ENCODE measurements at regions not wholly inside any gene's neighbourhood (a gene's known extent, or its start where the extent isn't known, plus 50 kb on each side); places are given as distances from the start of the nearest gene placed in this dataset.
A peak's percentile ranks its signal among the peaks of the same experiment; 100 is the strongest.
"Not testable (repeated sequence)": the region's sequence is repeated elsewhere in the genome, so short reads cannot be mapped to it uniquely, and the experiment has no call there.

GRCh38 chrX:109878236-109878635, 124.7 kb upstream of the TMEM164 start:
- no peak overlapping the region for H3K4me3 ChIP-seq (ENCODE audit: low read length)
- no peaks in the 10 kb centered on the region for H3K9me3 ChIP-seq (ENCODE audit: control insufficient read depth, insufficient read depth, low read length)
- no peaks in the 10 kb centered on the region for H3K36me3 ChIP-seq (ENCODE audit: control insufficient read depth, insufficient read depth, low read length)
- DNase-seq (ENCODE audit: low read depth, low spot score): no peak
- no peaks in the 10 kb centered on the region for H3K27me3 ChIP-seq (ENCODE audit: control insufficient read depth, insufficient read depth, low read length)
- no peak overlapping the region for H3K27ac ChIP-seq (ENCODE audit: low read length)
- H3K4me1 ChIP-seq (ENCODE audit: control insufficient read depth, insufficient read depth, low read length): no peaks in the 10 kb centered on the region
- no CpG with 5 or more reads among the region's 2 CpGs for WGBS (ENCODE audit: insufficient coverage, insufficient read length)

GRCh38 chrX:109879991-109880390, 122.9 kb upstream of the TMEM164 start:
- Histone ChIP-seq H3K36me3 (ENCODE audit: control insufficient read depth, insufficient read depth, low read length) (no peaks in the 10 kb centered on the region), H3K9me3 (ENCODE audit: control insufficient read depth, insufficient read depth, low read length) (no peaks in the 10 kb centered on the region), H3K27ac (ENCODE audit: low read length) (no peak overlapping the region), H3K4me3 (ENCODE audit: low read length) (no peak overlapping the region), H3K27me3 (ENCODE audit: control insufficient read depth, insufficient read depth, low read length) (no peaks in the 10 kb centered on the region), H3K4me1 (ENCODE audit: control insufficient read depth, insufficient read depth, low read length) (no peaks in the 10 kb centered on the region)
- WGBS (ENCODE audit: insufficient coverage, insufficient read length): no CpG with 5 or more reads among the region's 2 CpGs
- DNase-seq (ENCODE audit: low read depth, low spot score): no peak

- no CpG with 5 or more reads among the region's 2 CpGs for WGBS (ENCODE audit: insufficient coverage, insufficient read length)
- no peaks in the 10 kb centered on the region for H3K9me3 ChIP-seq (ENCODE audit: control insufficient read depth, insufficient read depth, low read length)
These were observed 122.3 kb upstream of the TMEM164 start for GRCh38 chrX:109880629-109881028.

GRCh38 chrX:109886122-109886761, 116.7 kb upstream of the TMEM164 start:
- Histone ChIP-seq H3K4me3 (ENCODE audit: low read length) (no peak overlapping the region), H3K9me3 (ENCODE audit: control insufficient read depth, insufficient read depth, low read length) (no peaks in the 10 kb centered on the region), H3K36me3 (ENCODE audit: control insufficient read depth, insufficient read depth, low read length) (no peaks in the 10 kb centered on the region), H3K4me1 (ENCODE audit: control insufficient read depth, insufficient read depth, low read length) (no peaks in the 10 kb centered on the region), H3K27me3 (ENCODE audit: control insufficient read depth, insufficient read depth, low read length) (no peaks in the 10 kb centered on the region), H3K27ac (ENCODE audit: low read length) (no peak overlapping the region)
- no CpG with 5 or more reads among the region's 4 CpGs for WGBS (ENCODE audit: insufficient coverage, insufficient read length)
- DNase-seq (ENCODE audit: low read depth, low spot score): peak; percentile 2

More at GRCh38 chrX:109880629-109881028, 122.3 kb upstream of the TMEM164 start:
- DNase-seq (ENCODE audit: low read depth, low spot score): no peak
- Histone ChIP-seq H3K27ac (ENCODE audit: low read length) (no peak overlapping the region), H3K4me1 (ENCODE audit: control insufficient read depth, insufficient read depth, low read length) (no peaks in the 10 kb centered on the region), H3K27me3 (ENCODE audit: control insufficient read depth, insufficient read depth, low read length) (no peaks in the 10 kb centered on the region), H3K36me3 (ENCODE audit: control insufficient read depth, insufficient read depth, low read length) (no peaks in the 10 kb centered on the region), H3K4me3 (ENCODE audit: low read length) (no peak overlapping the region)

- H3K27me3 ChIP-seq (ENCODE audit: control insufficient read depth, insufficient read depth, low read length): no peaks in the 10 kb centered on the region
- no peaks in the 10 kb centered on the region for H3K36me3 ChIP-seq (ENCODE audit: control insufficient read depth, insufficient read depth, low read length)
- no CpG with 5 or more reads among the region's 4 CpGs for WGBS (ENCODE audit: insufficient coverage, insufficient read length)
- H3K4me1 ChIP-seq (ENCODE audit: control insufficient read depth, insufficient read depth, low read length): no peaks in the 10 kb centered on the region
- no peak for DNase-seq (ENCODE audit: low read depth, low spot score)
- H3K4me3 ChIP-seq (ENCODE audit: low read length): no peak overlapping the region
- no peak overlapping the region for H3K27ac ChIP-seq (ENCODE audit: low read length)
- H3K9me3 ChIP-seq (ENCODE audit: control insufficient read depth, insufficient read depth, low read length): no peaks in the 10 kb centered on the region
These were observed 113.5 kb upstream of the TMEM164 start for GRCh38 chrX:109889289-109890006.

GRCh38 chrX:109890300-109890699, 112.6 kb upstream of the TMEM164 start:
- WGBS (ENCODE audit: insufficient coverage, insufficient read length): no CpG with 5 or more reads among the region's 3 CpGs
- Histone ChIP-seq H3K27me3 (ENCODE audit: control insufficient read depth, insufficient read depth, low read length) (no peaks in the 10 kb centered on the region), H3K36me3 (ENCODE audit: control insufficient read depth, insufficient read depth, low read length) (no peaks in the 10 kb centered on the region), H3K4me3 (ENCODE audit: low read length) (no peak overlapping the region), H3K4me1 (ENCODE audit: control insufficient read depth, insufficient read depth, low read length) (no peaks in the 10 kb centered on the region), H3K27ac (ENCODE audit: low read length) (no peak overlapping the region), H3K9me3 (ENCODE audit: control insufficient read depth, insufficient read depth, low read length) (no peaks in the 10 kb centered on the region)
- DNase-seq (ENCODE audit: low read depth, low spot score): no peak

- Histone ChIP-seq H3K27me3 (ENCODE audit: control insufficient read depth, insufficient read depth, low read length) (no peaks in the 10 kb centered on the region), H3K4me3 (ENCODE audit: low read length) (no peak overlapping the region), H3K4me1 (ENCODE audit: control insufficient read depth, insufficient read depth, low read length) (no peaks in the 10 kb centered on the region), H3K9me3 (ENCODE audit: control insufficient read depth, insufficient read depth, low read length) (no peaks in the 10 kb centered on the region), H3K36me3 (ENCODE audit: control insufficient read depth, insufficient read depth, low read length) (no peaks in the 10 kb centered on the region), H3K27ac (ENCODE audit: low read length) (no peak overlapping the region)
- DNase-seq (ENCODE audit: low read depth, low spot score): peak; percentile 35
- WGBS (ENCODE audit: insufficient coverage, insufficient read length): no CpG with 5 or more reads among the region's 7 CpGs
These were observed 111.9 kb upstream of the TMEM164 start for GRCh38 chrX:109890910-109891502.

- H3K27ac ChIP-seq (ENCODE audit: low read length); H3K4me1 ChIP-seq (ENCODE audit: control insufficient read depth, insufficient read depth, low read length); H3K9me3 ChIP-seq (ENCODE audit: control insufficient read depth, insufficient read depth, low read length); H3K36me3 ChIP-seq (ENCODE audit: control insufficient read depth, insufficient read depth, low read length); H3K4me3 ChIP-seq (ENCODE audit: low read length); DNase-seq (ENCODE audit: low read depth, low spot score); H3K27me3 ChIP-seq (ENCODE audit: control insufficient read depth, insufficient read depth, low read length): not testable (repeated sequence)
- WGBS (ENCODE audit: insufficient coverage, insufficient read length): no CpG with 5 or more reads among the region's 1 CpG
These were observed 106.9 kb upstream of the TMEM164 start for GRCh38 chrX:109896024-109896423.

- Histone ChIP-seq H3K4me1 (ENCODE audit: control insufficient read depth, insufficient read depth, low read length) (no peaks in the 10 kb centered on the region), H3K9me3 (ENCODE audit: control insufficient read depth, insufficient read depth, low read length) (no peaks in the 10 kb centered on the region), H3K27ac (ENCODE audit: low read length) (no peak overlapping the region), H3K4me3 (ENCODE audit: low read length) (no peak overlapping the region), H3K36me3 (ENCODE audit: control insufficient read depth, insufficient read depth, low read length) (no peaks in the 10 kb centered on the region), H3K27me3 (ENCODE audit: control insufficient read depth, insufficient read depth, low read length) (no peaks in the 10 kb centered on the region)
- DNase-seq (ENCODE audit: low read depth, low spot score): no peak
- WGBS (ENCODE audit: insufficient coverage, insufficient read length): no CpG with 5 or more reads among the region's 4 CpGs
These were observed 100.2 kb upstream of the TMEM164 start for GRCh38 chrX:109902665-109903064.

GRCh38 chrX:109911046-109911445, 91.9 kb upstream of the TMEM164 start:
- no peaks in the 10 kb centered on the region for H3K9me3 ChIP-seq (ENCODE audit: control insufficient read depth, insufficient read depth, low read length)
- H3K27ac ChIP-seq (ENCODE audit: low read length): no peak overlapping the region
- H3K4me3 ChIP-seq (ENCODE audit: low read length): no peak overlapping the region
- H3K36me3 ChIP-seq (ENCODE audit: control insufficient read depth, insufficient read depth, low read length): no peaks in the 10 kb centered on the region
- WGBS (ENCODE audit: insufficient coverage, insufficient read length): no CpG with 5 or more reads among the region's 1 CpG
- H3K27me3 ChIP-seq (ENCODE audit: control insufficient read depth, insufficient read depth, low read length): no peaks in the 10 kb centered on the region
- no peaks in the 10 kb centered on the region for H3K4me1 ChIP-seq (ENCODE audit: control insufficient read depth, insufficient read depth, low read length)
- no peak for DNase-seq (ENCODE audit: low read depth, low spot score)
